SK-MEL-5 (cell line): ENCODE measurements at regions not wholly inside any gene's neighbourhood (a gene's known extent, or its start where the extent isn't known, plus 50 kb on each side); places are given as distances from the start of the nearest gene placed in this dataset.
A peak's percentile ranks its signal among the peaks of the same experiment; 100 is the strongest.

Experiments
- DNase-seq: peaks from one replicate; pipeline ENCODE4 v3.0.0-alpha.2; 2016; ENCODE audit warnings: low read depth, low spot score
- in situ Hi-C: cut with HindIII; loops from 2 replicates; pipeline ENCODE4 v1.10.0; 2016; ENCODE audit warnings: low sequenced_read_pairs, high pct_unique_total_duplicates, low pct_unique_long_range_greater_than_20kb

DNA sequence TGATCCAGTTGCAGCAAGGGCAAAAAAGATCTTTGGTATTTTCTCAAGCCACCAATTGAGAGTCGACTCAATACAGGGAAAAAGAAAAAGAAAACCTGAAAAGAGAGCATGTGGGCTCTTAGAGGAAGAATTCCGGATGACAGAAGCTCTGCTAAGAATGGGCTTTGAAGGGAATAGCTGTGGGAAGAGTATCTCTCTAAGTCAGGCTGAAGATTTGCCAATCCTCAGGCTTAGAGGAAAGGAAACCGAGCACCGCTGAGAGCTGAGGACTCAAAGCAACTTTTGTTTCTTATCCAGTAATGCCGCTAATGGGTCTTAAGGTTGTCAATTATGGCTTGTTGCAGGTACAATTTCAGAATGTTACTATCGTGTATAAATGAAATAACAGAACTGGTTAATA, 166.4 kb downstream of the EFNB2 start:
- no peak for DNase-seq
- in situ Hi-C loops = no loop called here

DNA sequence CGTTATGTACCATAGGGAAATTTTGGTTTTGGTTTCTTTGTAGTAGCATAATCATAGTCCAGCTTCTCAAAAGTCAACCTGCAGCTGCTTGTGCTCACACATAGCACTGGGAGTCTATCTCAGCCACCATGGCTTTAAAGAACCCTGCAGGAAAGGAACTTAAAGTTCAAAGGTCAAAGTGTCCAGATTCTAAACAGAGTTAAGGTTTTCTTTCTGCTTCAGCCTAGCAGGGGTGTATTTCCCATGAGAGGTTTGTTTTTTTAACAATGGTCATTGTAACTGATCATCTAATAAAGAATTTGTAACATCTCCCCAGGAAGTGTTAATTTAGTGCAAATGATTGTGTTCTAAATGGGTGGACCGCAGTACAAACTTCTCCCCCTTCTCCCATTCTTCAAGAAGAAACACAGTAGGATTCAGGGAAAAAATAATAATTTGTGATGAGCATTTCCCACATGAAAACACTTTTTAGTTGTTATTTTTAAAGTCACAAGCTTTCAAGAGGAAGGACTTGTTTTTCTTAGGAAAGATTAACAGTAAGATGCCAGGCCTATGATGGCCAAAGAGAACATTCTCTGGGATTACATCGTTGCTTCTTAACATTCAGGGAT, 168.0 kb downstream of the EFNB2 start:
- no peak for DNase-seq
- in situ Hi-C loops = no loop called here

DNA sequence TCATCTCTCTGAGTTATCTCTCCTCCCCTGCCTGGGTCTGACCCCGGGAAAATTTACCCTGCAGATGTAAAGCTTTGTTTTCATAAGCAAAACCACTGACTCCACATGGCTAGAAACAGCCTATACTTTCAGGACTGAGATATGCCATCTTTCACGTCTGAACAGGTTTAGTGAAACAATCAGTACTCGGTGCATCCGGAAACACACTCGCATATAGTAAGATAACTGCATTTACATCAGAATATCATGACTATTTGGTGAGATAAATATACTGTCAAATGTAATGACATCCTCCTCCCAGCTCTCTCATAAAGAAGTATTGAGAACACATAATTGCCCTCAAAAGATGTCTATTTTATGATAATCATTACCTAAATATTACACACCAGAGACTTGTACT, 172.8 kb downstream of the EFNB2 start:
- in situ Hi-C loops = no loop called here
- no peak for DNase-seq

DNA sequence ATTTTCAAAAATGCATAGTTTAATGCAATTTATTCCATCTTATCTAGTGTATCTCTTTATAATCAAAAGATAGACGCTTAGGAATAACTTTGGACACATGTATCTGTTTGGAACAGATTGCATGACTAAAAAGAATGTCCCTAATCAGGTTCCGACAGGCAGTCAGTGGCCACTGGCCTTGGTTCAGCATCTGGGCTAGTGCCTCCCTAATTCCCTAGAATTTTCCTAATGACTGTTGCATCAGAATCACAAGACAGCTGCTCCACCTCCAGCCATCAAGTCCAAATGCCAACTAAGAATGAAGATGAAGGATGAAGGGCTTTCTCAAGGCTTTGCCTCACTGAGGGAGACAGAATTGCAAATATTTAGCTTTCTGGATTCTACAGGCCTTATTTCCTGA, 173.8 kb downstream of the EFNB2 start:
- DNase-seq = no peak
- in situ Hi-C loops = no loop called here

DNA sequence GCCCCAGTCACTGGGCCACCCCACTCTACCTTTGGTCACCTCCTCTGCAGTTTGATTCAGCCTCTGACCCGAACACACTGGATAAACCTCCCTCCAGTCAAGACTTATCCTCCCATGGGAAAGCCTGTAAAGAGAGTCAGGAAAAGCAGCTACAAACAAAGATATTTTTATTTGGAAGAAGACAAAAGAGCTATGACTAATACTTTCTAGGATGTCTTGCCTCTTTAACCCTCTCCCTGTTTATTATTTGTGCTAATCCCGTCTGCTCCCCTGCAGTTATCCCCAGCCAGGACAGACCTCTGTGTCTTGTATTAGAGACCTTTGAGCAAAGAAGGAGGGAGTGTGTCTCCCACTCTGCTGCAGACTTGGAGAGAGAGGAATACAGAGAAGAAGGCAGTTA, 178.3 kb downstream of the EFNB2 start:
- no peak for DNase-seq
- in situ Hi-C loops = no loop called here

DNA sequence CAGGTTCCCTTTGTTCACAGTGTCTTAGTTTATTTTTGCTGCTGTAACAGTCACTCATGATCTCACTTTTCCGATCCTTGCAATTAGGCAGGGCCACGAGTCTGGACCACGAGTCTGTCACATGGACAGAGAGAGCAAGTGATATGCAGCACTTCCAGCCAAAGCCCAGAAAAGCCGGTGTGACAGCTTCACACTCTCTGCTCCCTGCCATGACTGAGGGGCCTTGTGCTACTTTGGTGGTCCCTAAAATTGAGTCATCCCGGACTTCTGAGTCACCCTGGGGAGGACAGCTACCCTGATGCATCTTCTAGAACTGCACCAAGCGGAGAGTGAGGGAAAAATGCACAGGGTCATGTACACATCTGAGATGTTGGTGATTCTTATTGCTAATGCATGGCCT, 179.6 kb downstream of the EFNB2 start:
- peak; percentile 12 for DNase-seq
- in situ Hi-C loops = no loop called here

DNA sequence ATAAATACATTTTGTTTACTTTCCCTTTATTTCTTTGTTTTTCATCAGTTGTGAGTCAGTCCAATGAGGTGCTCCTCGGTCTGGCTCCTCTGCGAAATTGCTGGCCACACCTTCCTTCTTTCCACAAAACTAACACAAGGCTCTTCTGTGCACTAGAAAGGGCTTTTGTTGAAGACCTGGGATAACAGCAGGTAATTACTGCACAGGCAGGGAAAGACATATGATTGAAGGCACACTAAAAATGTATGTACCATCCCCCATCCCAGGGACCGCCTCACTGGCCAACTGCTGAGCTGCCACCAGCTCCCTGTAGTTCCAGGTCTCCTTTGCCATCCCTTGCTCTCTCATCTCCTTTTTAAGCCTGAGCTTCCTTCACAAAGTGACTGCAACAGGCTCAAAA, 180.5 kb downstream of the EFNB2 start:
- in situ Hi-C loops = no loop called here
- no peak for DNase-seq

DNA sequence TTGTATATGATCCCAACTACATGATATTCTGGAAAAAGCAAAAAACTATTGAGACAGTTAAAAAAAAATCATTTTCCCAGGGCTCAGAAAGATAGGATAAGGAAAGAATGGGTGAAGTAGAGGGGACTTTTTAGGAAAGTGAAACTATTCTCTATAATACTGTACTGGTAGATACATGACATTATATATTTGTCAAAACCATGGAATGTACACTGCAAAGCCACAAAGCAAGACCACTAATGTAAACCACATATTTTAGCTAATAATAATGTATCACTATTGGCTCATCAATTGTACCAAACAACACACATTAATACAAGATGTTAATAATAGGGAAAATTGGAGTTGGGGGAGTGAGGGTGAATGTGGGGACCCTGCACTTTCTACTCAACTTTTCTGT, 182.6 kb downstream of the EFNB2 start:
- no peak for DNase-seq
- in situ Hi-C loops = no loop called here

DNA sequence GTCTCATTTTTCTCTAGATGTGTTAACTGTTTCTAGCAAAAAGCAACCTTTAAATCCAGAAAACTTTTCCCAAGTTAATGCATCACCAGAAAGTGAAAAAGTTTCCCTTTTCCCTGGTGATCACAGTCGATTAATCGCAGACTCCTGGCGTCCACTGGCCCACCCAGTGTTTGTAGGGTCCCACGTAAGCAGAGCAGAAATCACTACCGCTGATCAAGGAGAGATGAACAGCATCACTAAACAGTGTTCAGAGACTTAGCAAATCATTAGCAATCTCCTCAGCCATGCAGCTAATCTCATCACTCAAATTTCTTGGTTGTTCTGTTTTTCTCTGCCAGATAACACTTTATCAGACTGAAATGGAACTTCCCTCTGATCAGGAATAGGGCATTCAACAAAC, 184.2 kb downstream of the EFNB2 start:
- no peak for DNase-seq
- in situ Hi-C loops = no loop called here

DNA sequence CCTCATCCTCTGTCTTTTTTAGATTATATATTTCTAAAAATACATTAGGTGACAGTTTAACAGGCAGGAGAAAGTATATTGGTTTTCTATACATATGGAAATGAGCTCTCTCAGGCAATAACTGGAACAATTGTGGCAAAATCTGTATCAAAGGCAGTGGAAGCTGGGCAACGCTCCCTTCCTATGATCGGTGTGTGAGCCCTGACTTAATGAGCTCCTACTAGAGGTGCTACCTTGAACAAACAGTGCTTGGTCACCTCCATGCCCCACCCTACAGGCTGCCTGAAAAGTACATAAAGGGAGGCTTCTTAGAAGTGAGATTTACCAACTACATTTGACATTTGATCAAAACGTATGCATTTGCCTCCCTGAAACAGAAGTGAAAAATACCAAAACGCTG, 185.3 kb downstream of the EFNB2 start:
- DNase-seq = no peak
- in situ Hi-C loops = no loop called here

DNA sequence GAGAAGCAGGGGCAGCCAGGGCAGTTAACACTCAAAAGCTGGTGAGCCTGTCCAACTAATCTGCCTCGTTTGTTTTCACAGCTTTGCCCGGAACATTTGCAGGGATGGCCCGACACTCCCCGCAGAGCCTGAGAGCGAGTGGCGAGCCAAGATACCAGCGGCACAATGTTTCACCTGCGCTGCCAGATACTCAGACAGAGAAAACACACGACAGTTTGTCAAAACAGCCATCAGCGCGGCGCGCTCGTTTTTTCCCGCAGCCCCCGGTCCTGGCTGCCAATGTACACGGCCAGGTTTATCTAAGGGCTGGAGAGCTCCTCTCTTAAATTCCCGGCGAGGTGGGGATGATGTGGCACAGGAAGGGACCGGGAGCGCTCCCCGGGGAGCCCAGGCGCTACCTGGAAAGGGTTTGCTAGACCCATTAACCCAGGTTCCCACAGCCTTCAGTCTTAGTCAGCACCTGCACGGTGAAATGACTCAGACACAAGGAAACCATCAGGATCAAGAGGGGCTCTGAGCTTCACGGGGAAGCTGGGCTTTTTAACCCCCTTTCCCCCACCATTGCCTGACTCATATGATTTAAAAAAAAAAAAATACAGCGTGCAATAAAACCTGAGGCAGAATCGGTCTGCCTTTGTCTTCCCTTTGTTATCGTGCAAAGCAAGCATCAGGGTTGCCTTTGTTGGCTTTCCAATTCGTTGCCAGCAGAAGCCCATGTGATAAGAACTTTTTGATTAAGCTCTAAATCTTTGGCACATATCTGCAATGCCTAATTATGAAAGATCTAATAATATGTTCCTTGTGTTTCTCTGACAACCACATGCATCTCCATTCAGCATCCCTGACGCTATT, 186.2 kb downstream of the EFNB2 start:
- in situ Hi-C loops = no loop called here
- DNase-seq = no peak

DNA sequence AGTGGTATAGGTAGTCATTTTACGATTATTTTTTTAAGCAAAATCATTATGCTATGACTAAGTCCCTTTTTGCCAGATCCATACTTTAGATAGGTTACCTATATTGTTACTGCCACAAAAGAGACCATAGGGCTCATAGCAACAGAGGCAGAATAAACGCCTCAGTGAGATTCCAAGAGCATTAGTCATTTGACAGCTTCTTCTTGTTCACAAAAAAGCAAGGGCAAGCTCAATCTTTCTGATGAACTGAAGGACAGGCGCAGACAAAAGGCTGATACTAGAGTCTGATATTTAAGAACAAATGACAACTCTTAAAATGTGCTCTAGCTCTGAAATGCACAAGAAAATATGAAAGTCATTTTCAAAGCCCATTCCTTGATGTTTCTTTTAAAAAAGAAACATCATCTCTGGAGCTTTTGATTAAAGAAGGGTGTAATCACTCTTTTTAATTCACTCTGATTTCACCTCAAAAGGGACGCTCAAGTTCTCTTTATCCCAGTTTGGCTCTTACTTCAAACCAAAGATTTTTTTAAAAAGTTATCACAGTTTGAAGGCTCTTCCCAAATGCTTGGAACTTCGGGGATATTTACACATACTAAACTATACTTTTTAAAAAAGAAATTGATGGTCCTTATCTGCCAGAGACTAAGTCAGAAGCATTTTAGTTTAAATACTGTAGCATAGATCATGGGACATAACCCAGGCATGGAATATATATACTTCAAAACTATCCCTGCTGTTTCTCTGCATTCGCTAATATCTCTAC, 187.2 kb downstream of the EFNB2 start:
- in situ Hi-C loops = no loop called here
- no peak for DNase-seq

DNA sequence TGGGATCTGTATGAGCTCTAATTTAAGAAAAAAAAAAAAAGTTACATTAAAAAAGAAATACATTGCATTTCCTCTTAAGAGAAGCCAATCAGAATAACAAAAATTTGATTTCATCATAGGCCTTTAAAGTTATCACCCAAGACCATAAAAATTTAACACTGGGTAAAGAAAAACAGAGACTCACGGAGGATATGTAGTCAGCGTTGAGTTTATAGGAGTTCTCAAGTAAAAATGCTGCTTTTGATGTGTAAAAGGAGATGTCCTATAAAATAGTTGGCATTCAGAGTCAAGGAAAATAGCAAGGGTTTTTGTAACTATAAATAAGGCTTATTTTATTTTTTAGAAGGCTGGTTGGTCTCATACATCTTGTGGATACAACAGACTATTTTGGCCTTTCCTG, 191.1 kb downstream of the EFNB2 start:
- DNase-seq = no peak
- in situ Hi-C loops = no loop called here

DNA sequence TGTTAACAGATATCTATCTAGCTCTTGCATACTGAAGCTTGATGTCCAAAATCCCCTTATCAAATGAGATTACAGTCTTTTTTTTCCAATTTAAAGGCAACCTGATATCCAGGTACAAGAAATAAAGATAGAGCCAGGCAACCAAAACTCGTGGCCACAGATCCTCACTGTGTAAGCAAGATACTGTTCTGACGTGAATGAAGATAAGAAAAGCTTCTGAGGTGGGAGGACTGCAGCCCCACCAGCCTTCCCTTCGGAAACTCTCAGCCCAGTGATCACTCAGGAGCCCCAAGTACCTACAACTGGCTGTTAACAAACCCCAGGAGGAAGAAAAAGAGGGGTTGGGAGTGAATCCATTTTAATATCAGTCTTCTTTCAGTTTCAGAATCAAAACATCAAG, 191.6 kb downstream of the EFNB2 start:
- in situ Hi-C loops = no loop called here
- no peak for DNase-seq

DNA sequence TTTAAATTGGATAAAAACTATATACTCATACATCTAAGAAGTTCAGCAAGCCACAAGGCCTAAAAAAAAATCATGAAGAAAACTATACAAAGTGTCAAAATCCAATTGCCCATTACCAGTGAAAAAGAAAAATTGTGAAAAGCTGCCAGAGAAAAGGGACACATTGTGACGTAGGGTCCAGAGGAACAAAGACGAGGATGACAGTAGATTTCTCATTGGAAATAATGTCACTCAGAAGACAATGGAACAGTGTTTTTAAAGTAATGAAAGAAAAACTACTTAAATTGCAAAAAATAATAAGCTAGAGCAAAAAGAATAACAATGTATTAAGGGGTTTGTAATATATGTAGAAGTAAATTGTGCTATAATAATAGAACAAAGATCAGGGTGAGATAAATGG, 195.2 kb downstream of the EFNB2 start:
- no peak for DNase-seq
- in situ Hi-C loops = no loop called here

DNA sequence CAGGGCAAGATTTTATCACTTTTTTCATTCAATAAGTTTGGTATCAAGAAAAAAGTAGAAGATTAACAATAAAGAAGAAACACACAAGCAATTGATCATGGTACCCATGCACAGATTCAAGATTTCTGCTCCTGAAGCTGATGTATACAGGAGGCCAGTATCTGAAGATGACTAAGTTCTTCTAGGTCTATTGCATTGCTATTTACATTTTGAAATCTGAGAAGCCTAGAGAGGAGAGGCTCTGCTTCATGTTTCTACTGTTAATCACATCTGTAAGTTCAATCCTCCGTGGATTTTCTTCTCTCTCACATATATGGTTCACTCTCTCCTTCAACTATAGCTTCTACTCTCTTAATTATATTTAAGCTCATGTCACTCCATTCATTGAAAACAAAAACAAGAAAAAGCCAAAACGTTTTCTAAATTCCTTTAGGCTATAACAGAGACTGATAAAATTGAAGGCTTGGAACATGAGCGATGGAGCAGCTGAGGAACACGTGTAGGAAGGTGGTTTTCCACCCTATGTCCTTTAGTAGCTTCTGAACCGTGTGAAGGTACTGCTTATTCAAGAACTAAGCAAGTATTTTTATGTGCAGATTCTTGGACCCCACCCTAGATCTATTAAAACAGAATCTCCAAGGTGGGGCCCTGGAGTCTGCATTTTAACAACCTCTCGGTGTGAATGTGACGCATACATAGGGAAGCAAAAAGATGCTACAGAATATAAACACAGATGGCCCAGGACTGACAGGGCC, 198.2 kb downstream of the EFNB2 start:
- in situ Hi-C loops = no loop called here
- DNase-seq = no peak

DNA sequence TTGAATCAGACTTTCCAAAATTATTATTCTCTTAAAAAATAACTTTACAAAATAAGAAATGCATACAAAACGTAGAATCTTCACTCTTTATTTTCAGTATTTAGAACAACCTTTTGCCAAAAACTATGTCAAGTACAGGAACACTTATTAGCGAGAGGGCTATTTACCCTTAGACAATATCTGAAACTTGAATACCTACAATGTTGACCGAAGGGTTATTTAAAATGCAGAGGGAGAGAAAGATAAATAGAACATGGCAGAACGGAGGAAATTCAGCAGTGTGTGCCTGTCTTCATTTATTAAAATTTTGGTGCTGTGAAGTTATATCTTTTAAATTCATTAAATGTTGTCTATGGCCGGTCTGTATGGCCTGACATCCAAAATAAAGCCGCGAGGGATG, 198.8 kb downstream of the EFNB2 start:
- in situ Hi-C loops = no loop called here

DNA sequence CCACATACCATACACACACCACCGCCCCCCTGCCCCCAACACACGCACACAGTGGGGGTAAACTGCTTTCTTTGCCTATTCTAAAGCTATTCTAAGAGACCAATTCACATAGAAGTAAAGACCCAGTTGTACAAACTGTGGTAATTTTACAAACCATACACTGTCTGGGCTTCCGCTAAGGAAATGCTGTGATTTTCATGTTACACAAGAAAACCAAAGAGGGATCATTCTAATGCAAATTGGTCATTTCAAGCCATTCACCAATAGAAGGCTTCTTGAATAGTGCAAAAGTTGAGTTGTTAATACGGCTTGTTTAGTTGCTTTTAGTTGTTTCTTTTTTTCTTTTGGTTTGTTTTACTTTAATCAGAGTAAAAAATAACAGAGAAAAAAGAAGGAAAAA, 202.8 kb downstream of the EFNB2 start:
- in situ Hi-C loops = no loop called here

More for the DNA sequence above, 198.8 kb downstream of the EFNB2 start:
- no peak for DNase-seq

More for the DNA sequence above, 202.8 kb downstream of the EFNB2 start:
- no peak for DNase-seq
